ENCODE measurements at regions not wholly inside any gene's neighbourhood (a gene's known extent, or its start where the extent isn't known, plus 50 kb on each side); places are given as distances from the start of the nearest gene placed in this dataset.

DNA sequence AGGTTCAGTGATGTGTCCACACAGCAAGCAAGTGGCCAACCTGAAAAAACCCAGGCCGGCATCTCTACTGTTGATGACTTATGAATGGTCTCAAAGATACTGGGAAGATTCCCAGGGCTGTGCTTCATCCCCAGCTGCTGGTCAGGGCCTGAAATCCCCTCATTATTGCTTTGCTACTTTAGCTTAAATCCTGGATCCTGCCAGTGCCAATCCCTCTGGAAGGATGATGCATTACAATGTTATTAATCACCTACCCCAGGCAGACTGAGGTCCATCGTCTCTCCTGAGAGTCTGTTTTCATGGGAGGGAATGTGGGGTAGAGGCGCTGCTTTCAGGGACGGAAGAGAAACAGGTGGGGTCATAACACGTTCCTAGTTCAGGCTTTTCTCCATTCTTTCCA lies 371.6 kb downstream of the RPS24 start:
- TF ChIP-seq EZH2 (IDR thresholded peaks at IDR 0.05; ENCODE audit: low read length, unreplicated experiment) = no peak
- TF ChIP-seq, protein P1, sequence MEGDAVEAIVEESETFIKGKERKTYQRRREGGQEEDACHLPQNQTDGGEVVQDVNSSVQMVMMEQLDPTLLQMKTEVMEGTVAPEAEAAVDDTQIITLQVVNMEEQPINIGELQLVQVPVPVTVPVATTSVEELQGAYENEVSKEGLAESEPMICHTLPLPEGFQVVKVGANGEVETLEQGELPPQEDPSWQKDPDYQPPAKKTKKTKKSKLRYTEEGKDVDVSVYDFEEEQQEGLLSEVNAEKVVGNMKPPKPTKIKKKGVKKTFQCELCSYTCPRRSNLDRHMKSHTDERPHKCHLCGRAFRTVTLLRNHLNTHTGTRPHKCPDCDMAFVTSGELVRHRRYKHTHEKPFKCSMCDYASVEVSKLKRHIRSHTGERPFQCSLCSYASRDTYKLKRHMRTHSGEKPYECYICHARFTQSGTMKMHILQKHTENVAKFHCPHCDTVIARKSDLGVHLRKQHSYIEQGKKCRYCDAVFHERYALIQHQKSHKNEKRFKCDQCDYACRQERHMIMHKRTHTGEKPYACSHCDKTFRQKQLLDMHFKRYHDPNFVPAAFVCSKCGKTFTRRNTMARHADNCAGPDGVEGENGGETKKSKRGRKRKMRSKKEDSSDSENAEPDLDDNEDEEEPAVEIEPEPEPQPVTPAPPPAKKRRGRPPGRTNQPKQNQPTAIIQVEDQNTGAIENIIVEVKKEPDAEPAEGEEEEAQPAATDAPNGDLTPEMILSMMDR (conservative IDR thresholded peaks at IDR 0.05; ENCODE audit: low read depth, low read length) = no peak

Data from PC-3 (cell line).